ENCODE measurements at regions not wholly inside any gene's neighbourhood (a gene's known extent, or its start where the extent isn't known, plus 50 kb on each side); places are given as distances from the start of the nearest gene placed in this dataset.

DNA sequence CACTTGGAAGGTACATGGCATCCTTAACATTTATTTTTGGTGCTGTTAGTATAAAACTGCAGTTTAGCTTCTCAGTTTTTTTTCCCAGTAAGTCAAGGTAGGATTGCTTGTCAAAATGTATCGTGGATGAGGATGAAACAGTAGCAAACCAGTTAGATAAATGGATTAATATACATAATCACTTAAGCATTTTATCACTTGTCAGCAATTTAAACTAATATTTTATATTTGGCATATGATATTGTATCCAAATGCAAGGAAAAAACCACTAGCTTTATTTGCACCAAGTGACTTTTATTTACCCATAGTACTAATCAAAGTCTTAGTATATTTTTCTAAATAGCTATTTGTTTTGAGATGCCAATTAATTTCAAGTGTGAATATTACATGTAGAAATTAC is 137.7 kb upstream of the XIRP2 start:
- TF ChIP-seq ELF1 (IDR thresholded peaks at IDR 0.05; ENCODE audit: borderline replicate concordance, low read depth) (no peak), FOSL1 (IDR thresholded peaks at IDR 0.05; ENCODE audit: low read depth) (no peak), POLR2AphosphoS5 (IDR thresholded peaks at IDR 0.05; ENCODE audit: low read depth, low read length) (no peak), CEBPB (IDR thresholded peaks at IDR 0.05; ENCODE audit: low read depth) (no peak), RAD21 (IDR thresholded peaks at IDR 0.05; ENCODE audit: low read depth) (no peak), POLR2A (IDR thresholded peaks at IDR 0.05; ENCODE audit: borderline replicate concordance, extremely low read depth, insufficient read depth, insufficient read length) (no peak), EZH2phosphoT487 (IDR thresholded peaks at IDR 0.05; ENCODE audit: borderline replicate concordance) (no peak), EZH2 (IDR thresholded peaks at IDR 0.05) (no peak), SRF (IDR thresholded peaks at IDR 0.05; ENCODE audit: low read depth) (no peak), ZNF274 (IDR thresholded peaks at IDR 0.05; ENCODE audit: low read depth, low read length) (no peak)
- TF ChIP-seq, protein P1, sequence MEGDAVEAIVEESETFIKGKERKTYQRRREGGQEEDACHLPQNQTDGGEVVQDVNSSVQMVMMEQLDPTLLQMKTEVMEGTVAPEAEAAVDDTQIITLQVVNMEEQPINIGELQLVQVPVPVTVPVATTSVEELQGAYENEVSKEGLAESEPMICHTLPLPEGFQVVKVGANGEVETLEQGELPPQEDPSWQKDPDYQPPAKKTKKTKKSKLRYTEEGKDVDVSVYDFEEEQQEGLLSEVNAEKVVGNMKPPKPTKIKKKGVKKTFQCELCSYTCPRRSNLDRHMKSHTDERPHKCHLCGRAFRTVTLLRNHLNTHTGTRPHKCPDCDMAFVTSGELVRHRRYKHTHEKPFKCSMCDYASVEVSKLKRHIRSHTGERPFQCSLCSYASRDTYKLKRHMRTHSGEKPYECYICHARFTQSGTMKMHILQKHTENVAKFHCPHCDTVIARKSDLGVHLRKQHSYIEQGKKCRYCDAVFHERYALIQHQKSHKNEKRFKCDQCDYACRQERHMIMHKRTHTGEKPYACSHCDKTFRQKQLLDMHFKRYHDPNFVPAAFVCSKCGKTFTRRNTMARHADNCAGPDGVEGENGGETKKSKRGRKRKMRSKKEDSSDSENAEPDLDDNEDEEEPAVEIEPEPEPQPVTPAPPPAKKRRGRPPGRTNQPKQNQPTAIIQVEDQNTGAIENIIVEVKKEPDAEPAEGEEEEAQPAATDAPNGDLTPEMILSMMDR (IDR thresholded peaks at IDR 0.05 in 2 of 3, conservative IDR thresholded peaks at IDR 0.05 in 1 of 3; ENCODE audit: borderline replicate concordance in 1 of 3, insufficient read depth in 1 of 3, low read depth in 2 of 3, low read length in 2 of 3) = no peak
- TF ChIP-seq, protein P2, sequence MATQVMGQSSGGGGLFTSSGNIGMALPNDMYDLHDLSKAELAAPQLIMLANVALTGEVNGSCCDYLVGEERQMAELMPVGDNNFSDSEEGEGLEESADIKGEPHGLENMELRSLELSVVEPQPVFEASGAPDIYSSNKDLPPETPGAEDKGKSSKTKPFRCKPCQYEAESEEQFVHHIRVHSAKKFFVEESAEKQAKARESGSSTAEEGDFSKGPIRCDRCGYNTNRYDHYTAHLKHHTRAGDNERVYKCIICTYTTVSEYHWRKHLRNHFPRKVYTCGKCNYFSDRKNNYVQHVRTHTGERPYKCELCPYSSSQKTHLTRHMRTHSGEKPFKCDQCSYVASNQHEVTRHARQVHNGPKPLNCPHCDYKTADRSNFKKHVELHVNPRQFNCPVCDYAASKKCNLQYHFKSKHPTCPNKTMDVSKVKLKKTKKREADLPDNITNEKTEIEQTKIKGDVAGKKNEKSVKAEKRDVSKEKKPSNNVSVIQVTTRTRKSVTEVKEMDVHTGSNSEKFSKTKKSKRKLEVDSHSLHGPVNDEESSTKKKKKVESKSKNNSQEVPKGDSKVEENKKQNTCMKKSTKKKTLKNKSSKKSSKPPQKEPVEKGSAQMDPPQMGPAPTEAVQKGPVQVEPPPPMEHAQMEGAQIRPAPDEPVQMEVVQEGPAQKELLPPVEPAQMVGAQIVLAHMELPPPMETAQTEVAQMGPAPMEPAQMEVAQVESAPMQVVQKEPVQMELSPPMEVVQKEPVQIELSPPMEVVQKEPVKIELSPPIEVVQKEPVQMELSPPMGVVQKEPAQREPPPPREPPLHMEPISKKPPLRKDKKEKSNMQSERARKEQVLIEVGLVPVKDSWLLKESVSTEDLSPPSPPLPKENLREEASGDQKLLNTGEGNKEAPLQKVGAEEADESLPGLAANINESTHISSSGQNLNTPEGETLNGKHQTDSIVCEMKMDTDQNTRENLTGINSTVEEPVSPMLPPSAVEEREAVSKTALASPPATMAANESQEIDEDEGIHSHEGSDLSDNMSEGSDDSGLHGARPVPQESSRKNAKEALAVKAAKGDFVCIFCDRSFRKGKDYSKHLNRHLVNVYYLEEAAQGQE (IDR thresholded peaks at IDR 0.05; ENCODE audit: low read depth) = no peak
- TF ChIP-seq, protein P3, sequence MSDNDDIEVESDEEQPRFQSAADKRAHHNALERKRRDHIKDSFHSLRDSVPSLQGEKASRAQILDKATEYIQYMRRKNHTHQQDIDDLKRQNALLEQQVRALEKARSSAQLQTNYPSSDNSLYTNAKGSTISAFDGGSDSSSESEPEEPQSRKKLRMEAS (IDR thresholded peaks at IDR 0.05) = no peak
- TF ChIP-seq, protein P4, sequence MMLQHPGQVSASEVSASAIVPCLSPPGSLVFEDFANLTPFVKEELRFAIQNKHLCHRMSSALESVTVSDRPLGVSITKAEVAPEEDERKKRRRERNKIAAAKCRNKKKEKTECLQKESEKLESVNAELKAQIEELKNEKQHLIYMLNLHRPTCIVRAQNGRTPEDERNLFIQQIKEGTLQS (IDR thresholded peaks at IDR 0.05) = no peak
